ENCODE measurements at regions not wholly inside any gene's neighbourhood (a gene's known extent, or its start where the extent isn't known, plus 50 kb on each side); places are given as distances from the start of the nearest gene placed in this dataset.
"Not testable (repeated sequence)": the region's sequence is repeated elsewhere in the genome, so short reads cannot be mapped to it uniquely, and the experiment has no call there.

- DNase-seq (ENCODE audit: low spot score), result no peak
These were observed 253.3 kb upstream of the KIAA1217 start for GRCh38 chr10:23955456-23956225.

GRCh38 chr10:23965123-23965522 lies 243.8 kb upstream of the KIAA1217 start:
- DNase-seq (ENCODE audit: low spot score), result no peak

- no peak for DNase-seq (ENCODE audit: low spot score)
These were observed 243.1 kb upstream of the KIAA1217 start for GRCh38 chr10:23965880-23966279.

DNA sequence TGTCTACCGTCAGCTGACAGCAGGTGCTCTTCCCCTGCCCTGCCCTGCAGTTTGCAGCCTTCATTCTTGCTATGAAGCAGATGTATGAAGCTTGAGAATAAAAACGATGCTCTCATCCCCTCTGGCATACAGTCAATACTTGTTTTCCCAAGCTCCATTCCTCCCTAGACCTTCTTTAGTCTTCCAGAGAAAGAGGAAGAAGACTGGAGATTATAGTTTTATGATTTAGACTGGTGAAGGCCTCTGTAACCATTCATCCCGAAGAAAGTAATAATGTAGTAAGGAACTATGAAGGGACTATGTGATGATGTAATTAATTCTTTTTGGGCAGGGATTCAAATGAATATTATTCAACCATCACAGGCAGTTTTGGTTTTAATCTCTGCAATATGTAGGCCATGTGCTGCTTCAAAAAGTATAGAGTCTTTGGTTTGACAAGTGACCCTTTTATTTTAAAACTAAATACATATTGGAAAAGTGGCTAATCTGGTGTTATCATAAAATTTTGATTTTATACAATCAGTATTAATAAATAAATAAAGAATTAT lies 242.4 kb upstream of the KIAA1217 start:
- no peak for DNase-seq (ENCODE audit: low spot score)

GRCh38 chr10:23968301-23968700 lies 240.6 kb upstream of the KIAA1217 start:
- no peak for DNase-seq (ENCODE audit: low spot score)

DNA sequence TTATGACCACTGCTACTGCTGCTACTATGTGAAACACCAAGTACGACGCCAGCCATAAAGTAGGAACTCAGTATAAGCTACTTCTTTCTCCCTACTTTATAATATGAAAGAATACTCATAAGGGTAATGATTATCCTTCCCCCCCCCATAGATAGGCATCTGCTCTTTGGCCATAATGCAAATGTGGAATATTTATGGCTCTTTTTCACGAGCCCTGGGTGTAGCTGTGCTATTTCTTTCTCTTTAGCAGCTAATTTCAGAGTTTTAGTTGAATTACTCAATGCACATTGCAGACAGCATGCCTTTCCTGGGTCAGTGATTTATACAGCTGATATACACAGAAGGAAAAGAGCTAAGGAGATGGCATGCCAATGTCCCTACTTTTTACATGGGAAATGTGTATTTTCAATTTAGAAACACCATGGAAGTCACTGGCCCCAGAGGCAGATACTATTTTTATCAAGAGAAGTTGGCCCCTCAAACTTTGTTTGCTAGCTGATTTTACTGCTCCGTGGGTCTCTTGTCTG lies 234.1 kb upstream of the KIAA1217 start:
- DNase-seq (ENCODE audit: low spot score), result no peak

DNA sequence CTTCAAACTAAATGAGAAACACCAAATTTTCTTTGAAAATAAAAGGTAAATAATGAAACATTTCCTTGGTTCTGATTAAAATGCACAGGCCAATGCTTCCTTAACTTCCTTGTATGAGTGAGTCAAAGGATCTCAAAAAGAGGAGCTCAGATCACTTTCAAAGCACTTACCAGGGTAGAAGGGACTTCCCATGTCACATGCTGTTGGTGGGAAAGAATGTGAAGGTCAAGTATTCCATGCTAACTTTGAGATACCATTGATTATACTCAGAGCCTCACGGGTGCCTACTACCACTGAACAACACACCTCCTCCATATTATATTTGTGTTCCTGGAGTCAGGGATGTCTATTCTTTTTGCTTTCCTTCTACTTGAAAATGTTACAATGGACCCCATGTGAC lies 233.5 kb upstream of the KIAA1217 start:
- no peak for DNase-seq (ENCODE audit: low spot score)

- DNase-seq (ENCODE audit: low spot score), result no peak
These were observed 232.7 kb upstream of the KIAA1217 start for GRCh38 chr10:23976275-23976674.

DNA sequence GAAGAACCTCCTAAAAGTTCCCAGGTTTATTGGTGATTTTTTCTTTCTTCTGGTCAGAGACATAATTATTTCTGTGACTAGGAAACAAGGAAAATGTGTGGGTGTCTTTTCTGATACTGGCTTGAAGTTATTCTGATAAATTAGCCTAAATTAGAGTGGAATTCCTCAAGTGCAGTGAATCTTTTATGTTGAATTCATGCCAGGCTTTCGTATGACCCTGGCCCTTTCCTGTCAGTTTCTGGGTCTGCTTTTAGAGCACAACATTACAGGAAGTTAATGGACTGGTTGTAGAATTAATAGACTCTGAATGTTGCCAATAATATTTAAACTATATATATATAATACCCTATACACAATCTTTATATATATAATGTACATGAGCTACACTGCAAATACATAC lies 230.6 kb upstream of the KIAA1217 start:
- DNase-seq (ENCODE audit: low spot score), result no peak

GRCh38 chr10:23980094-23980493 lies 228.8 kb upstream of the KIAA1217 start:
- no peak for DNase-seq (ENCODE audit: low spot score)

DNA sequence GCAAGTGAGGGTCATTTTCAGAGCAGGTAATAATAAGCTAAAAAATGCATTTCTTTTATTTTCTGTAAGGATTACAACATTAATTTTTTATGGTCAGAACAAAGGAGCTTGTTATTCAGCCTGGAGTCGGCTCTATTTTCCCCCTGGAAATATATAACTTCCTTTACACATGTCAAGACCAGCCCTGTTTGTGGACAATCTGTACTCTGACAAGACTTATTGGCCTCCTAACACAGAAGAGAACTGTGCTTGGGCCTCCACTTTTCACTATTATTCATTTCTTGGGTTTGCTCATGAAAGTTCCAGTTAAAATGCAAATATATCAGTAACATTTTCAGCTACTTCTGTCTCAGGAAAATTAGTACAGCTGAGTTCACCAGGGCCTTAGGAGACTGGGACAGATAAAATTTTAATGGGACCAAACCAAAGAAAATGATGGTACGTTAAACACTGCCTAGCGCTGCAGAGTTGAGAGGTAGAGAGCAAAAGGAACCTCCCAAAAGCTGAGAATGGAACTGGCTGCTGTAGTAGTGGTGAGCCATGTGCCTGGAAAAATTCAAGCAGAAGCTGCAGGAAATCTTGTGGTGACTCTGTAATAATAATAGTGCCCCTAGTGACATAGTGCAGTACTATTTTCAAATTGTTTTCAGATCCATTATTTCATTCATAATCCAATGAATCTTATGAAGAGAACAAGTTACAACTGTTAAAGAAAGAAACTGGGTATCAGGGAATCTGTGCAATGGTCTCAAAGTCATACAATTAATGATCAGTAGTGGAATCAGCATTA lies 227.2 kb upstream of the KIAA1217 start:
- DNase-seq (ENCODE audit: low spot score), result no peak

DNA sequence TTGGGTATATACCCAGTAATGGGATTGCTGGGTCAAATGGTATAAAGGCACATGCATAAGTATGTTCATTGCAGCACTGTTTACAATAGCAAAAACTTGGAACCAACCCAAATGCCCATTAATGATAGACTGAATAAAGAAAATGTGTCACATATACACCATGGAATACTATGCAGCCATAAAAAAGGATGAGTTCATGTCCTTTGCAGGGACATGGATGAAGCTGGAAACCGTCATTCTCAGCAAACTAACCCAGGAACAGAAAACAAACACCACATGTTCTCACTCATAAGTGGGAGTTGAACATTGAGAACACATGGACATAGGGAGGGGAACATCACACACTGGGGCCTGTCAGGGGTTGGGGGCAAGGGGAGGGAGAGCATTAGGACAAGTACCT lies 224.5 kb upstream of the KIAA1217 start:
- not testable (repeated sequence) for DNase-seq (ENCODE audit: low spot score)

- no peak for DNase-seq (ENCODE audit: low spot score)
These were observed 220.9 kb upstream of the KIAA1217 start for GRCh38 chr10:23988006-23988405.

- peak; percentile 42 for DNase-seq (ENCODE audit: low spot score)
These were observed 214.4 kb upstream of the KIAA1217 start for GRCh38 chr10:23994459-23995046.

- no peak for DNase-seq (ENCODE audit: low spot score)
These were observed 209.5 kb upstream of the KIAA1217 start for GRCh38 chr10:23999445-23999844.

DNA sequence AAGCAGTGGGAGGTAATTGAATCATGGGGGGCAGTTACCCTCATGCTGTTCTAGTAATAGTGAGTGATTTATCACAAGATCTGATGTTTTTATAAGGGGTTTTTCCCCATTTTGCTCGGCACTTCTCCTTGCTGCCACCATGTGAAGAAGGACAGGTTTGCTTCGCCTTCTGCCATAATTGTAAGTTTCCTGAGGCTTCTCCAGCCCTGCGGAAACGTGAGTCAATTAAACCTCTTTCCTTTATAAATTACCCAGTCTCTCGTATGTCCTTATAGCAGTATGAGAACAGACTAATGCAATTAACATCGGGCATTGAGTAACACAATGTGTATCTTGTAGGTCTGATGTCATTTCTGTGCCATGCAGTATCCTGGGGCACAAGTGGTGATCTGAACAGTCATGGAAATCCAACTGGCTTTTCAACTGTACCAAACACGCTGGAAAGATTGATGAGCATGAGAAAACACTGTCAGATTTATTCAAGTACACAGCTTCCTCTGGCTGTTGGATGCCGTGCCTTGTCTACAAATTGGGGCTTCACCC lies 208.6 kb upstream of the KIAA1217 start:
- DNase-seq (ENCODE audit: low spot score), result no peak

GRCh38 chr10:24006741-24007140 lies 202.2 kb upstream of the KIAA1217 start:
- no peak for DNase-seq (ENCODE audit: low spot score)

- no peak for DNase-seq (ENCODE audit: low spot score)
These were observed 201.6 kb upstream of the KIAA1217 start for GRCh38 chr10:24007359-24007758.

GRCh38 chr10:24008164-24009091 lies 200.5 kb upstream of the KIAA1217 start:
- DNase-seq (ENCODE audit: low spot score), result no peak

GRCh38 chr10:24009115-24009514 lies 199.8 kb upstream of the KIAA1217 start:
- DNase-seq (ENCODE audit: low spot score), result no peak

DNA sequence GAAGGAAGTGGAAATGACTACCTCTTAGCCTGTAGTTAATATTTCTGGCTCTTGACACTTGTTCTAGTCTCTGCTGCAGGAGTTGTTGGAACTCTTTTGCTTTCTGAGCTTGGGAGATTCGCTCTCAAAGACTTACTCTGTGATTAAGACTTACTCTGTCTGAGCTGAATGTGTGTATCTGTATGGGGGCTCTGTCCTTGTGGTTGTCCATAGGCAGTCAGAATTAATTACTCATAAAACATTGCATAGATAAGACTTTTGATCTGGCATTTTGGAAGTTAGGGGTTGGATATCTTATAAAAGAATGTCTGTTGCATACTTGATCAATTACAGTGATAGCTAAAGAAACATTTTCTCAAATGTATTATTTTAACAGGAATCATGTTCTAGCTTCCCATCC lies 199.2 kb upstream of the KIAA1217 start:
- no peak for DNase-seq (ENCODE audit: low spot score)
